ENCODE measurements at regions not wholly inside any gene's neighbourhood (a gene's known extent, or its start where the extent isn't known, plus 50 kb on each side); places are given as distances from the start of the nearest gene placed in this dataset.

- Histone ChIP-seq H3K4me1 (ENCODE audit: insufficient read depth, low read length) (no peaks in the 10 kb centered on the region), H3K36me3 (ENCODE audit: insufficient read depth, low read length) (no peaks in the 10 kb centered on the region), H3K27me3 (ENCODE audit: insufficient read depth, low read length, poor library complexity, severe bottlenecking) (no peaks in the 10 kb centered on the region), H3K27ac (ENCODE audit: low read depth, low read length) (no peak overlapping the region), H3K4me3 (ENCODE audit: low read length) (no peak overlapping the region), H3K9me3 (ENCODE audit: low read length) (no peaks in the 10 kb centered on the region)
- Mint-ChIP-seq H3K4me3 (no peak overlapping the region), H3K9me3 (peaks cover 11 to 38% (median 28%) of the 10 kb centered on the region in 5 donors), H3K27ac (no peak overlapping the region), H3K4me1 (no peaks in the 10 kb centered on the region), H3K27me3 (no peaks in the 10 kb centered on the region), H3K36me3 (no peaks in the 10 kb centered on the region)
- POLR2A ChIA-PET: no interaction called here
- CTCF ChIA-PET: no interaction called here
- DNase-seq: no peak
Observed at GRCh38 chr2:56918790-56919189, 735.0 kb downstream of the CCDC85A start.

- Mint-ChIP-seq H3K4me1 (no peaks in the 10 kb centered on the region), H3K27me3 (no peaks in the 10 kb centered on the region), H3K4me3 (no peak overlapping the region), H3K27ac (no peak overlapping the region), H3K36me3 (no peaks in the 10 kb centered on the region), H3K9me3 (peaks cover 10 to 39% (median 14%) of the 10 kb centered on the region in 5 donors)
- Histone ChIP-seq H3K4me3 (ENCODE audit: low read length) (no peak overlapping the region), H3K36me3 (ENCODE audit: insufficient read depth, low read length) (no peaks in the 10 kb centered on the region), H3K27ac (ENCODE audit: low read depth, low read length) (no peak overlapping the region), H3K4me1 (ENCODE audit: insufficient read depth, low read length) (no peaks in the 10 kb centered on the region), H3K27me3 (ENCODE audit: insufficient read depth, low read length, poor library complexity, severe bottlenecking) (no peaks in the 10 kb centered on the region), H3K9me3 (ENCODE audit: low read length) (no peaks in the 10 kb centered on the region)
- no peak for DNase-seq
- ChIA-PET CTCF (no interaction called here), POLR2A (no interaction called here)
Observed at GRCh38 chr2:56933976-56934375, 750.2 kb downstream of the CCDC85A start.

GRCh38 chr2:56934866-56935265, 751.1 kb downstream of the CCDC85A start:
- Histone ChIP-seq H3K4me3 (ENCODE audit: low read length) (no peak overlapping the region), H3K4me1 (ENCODE audit: insufficient read depth, low read length) (no peaks in the 10 kb centered on the region), H3K27me3 (ENCODE audit: insufficient read depth, low read length, poor library complexity, severe bottlenecking) (no peaks in the 10 kb centered on the region), H3K9me3 (ENCODE audit: low read length) (no peaks in the 10 kb centered on the region), H3K27ac (ENCODE audit: low read depth, low read length) (no peak overlapping the region), H3K36me3 (ENCODE audit: insufficient read depth, low read length) (no peaks in the 10 kb centered on the region)
- DNase-seq: no peak
- Mint-ChIP-seq H3K27me3 (no peaks in the 10 kb centered on the region), H3K9me3 (peaks cover 6 to 33% (median 10%) of the 10 kb centered on the region in 5 donors), H3K27ac (no peak overlapping the region), H3K4me1 (no peaks in the 10 kb centered on the region), H3K4me3 (no peak overlapping the region), H3K36me3 (no peaks in the 10 kb centered on the region)
- CTCF ChIA-PET: no interaction called here
- POLR2A ChIA-PET: no interaction called here

GRCh38 chr2:56940054-56940453, 756.3 kb downstream of the CCDC85A start:
- CTCF ChIA-PET: no interaction called here
- no peak overlapping the region for H3K4me3 ChIP-seq (ENCODE audit: low read length)
- Mint-ChIP-seq H3K9me3 (peaks cover 6 to 40% (median 13%) of the 10 kb centered on the region in 5 donors), H3K4me1 (no peaks in the 10 kb centered on the region), H3K27ac (no peak overlapping the region), H3K4me3 (no peak overlapping the region), H3K36me3 (no peaks in the 10 kb centered on the region), H3K27me3 (no peaks in the 10 kb centered on the region)
- H3K27me3 ChIP-seq (ENCODE audit: insufficient read depth, low read length, poor library complexity, severe bottlenecking): no peaks in the 10 kb centered on the region
- POLR2A ChIA-PET: no interaction called here
- no peak overlapping the region for H3K27ac ChIP-seq (ENCODE audit: low read depth, low read length)
- H3K9me3 ChIP-seq (ENCODE audit: low read length): no peaks in the 10 kb centered on the region
- H3K4me1 ChIP-seq (ENCODE audit: insufficient read depth, low read length): no peaks in the 10 kb centered on the region
- no peaks in the 10 kb centered on the region for H3K36me3 ChIP-seq (ENCODE audit: insufficient read depth, low read length)
- DNase-seq: no peak

- H3K27ac Mint-ChIP-seq: no peak overlapping the region
- peaks cover 10 to 43% (median 17%) of the 10 kb centered on the region in 5 donors for H3K9me3 Mint-ChIP-seq
- Histone ChIP-seq H3K9me3 (ENCODE audit: low read length) (no peaks in the 10 kb centered on the region), H3K27ac (ENCODE audit: low read depth, low read length) (no peak overlapping the region), H3K36me3 (ENCODE audit: insufficient read depth, low read length) (no peaks in the 10 kb centered on the region), H3K27me3 (ENCODE audit: insufficient read depth, low read length, poor library complexity, severe bottlenecking) (no peaks in the 10 kb centered on the region), H3K4me3 (ENCODE audit: low read length) (no peak overlapping the region), H3K4me1 (ENCODE audit: insufficient read depth, low read length) (no peaks in the 10 kb centered on the region)
- no peaks in the 10 kb centered on the region for H3K36me3 Mint-ChIP-seq
- CTCF ChIA-PET: no interaction called here
- H3K4me1 Mint-ChIP-seq: no peaks in the 10 kb centered on the region
- no peaks in the 10 kb centered on the region for H3K27me3 Mint-ChIP-seq
- POLR2A ChIA-PET: no interaction called here
- DNase-seq: no peak
- no peak overlapping the region for H3K4me3 Mint-ChIP-seq
Observed at GRCh38 chr2:56952871-56953270, 769.1 kb downstream of the CCDC85A start.

GRCh38 chr2:56960581-56960980, 776.8 kb downstream of the CCDC85A start:
- H3K4me3 ChIP-seq (ENCODE audit: low read length): no peak overlapping the region
- Mint-ChIP-seq H3K4me3 (no peak overlapping the region), H3K4me1 (no peaks in the 10 kb centered on the region), H3K27me3 (no peaks in the 10 kb centered on the region), H3K27ac (no peak overlapping the region), H3K36me3 (no peaks in the 10 kb centered on the region), H3K9me3 (peaks cover 4 to 38% (median 12%) of the 10 kb centered on the region in 5 donors)
- no peaks in the 10 kb centered on the region for H3K9me3 ChIP-seq (ENCODE audit: low read length)
- POLR2A ChIA-PET: no interaction called here
- CTCF ChIA-PET: no interaction called here
- no peaks in the 10 kb centered on the region for H3K4me1 ChIP-seq (ENCODE audit: insufficient read depth, low read length)
- H3K27me3 ChIP-seq (ENCODE audit: insufficient read depth, low read length, poor library complexity, severe bottlenecking): no peaks in the 10 kb centered on the region
- no peak overlapping the region for H3K27ac ChIP-seq (ENCODE audit: low read depth, low read length)
- H3K36me3 ChIP-seq (ENCODE audit: insufficient read depth, low read length): no peaks in the 10 kb centered on the region
- DNase-seq: no peak

- Histone ChIP-seq H3K4me1 (ENCODE audit: insufficient read depth, low read length) (no peaks in the 10 kb centered on the region), H3K9me3 (ENCODE audit: low read length) (no peaks in the 10 kb centered on the region), H3K27ac (ENCODE audit: low read depth, low read length) (no peak overlapping the region), H3K4me3 (ENCODE audit: low read length) (no peak overlapping the region), H3K27me3 (ENCODE audit: insufficient read depth, low read length, poor library complexity, severe bottlenecking) (no peaks in the 10 kb centered on the region), H3K36me3 (ENCODE audit: insufficient read depth, low read length) (no peaks in the 10 kb centered on the region)
- H3K4me1 Mint-ChIP-seq: no peaks in the 10 kb centered on the region
- H3K27me3 Mint-ChIP-seq: no peaks in the 10 kb centered on the region
- ChIA-PET CTCF (no interaction called here), POLR2A (no interaction called here)
- H3K9me3 Mint-ChIP-seq: peaks cover 4 to 39% (median 10%) of the 10 kb centered on the region in 5 donors
- no peak overlapping the region for H3K4me3 Mint-ChIP-seq
- H3K36me3 Mint-ChIP-seq: no peaks in the 10 kb centered on the region
- DNase-seq: no peak
- no peak overlapping the region for H3K27ac Mint-ChIP-seq
Observed at GRCh38 chr2:56962673-56963072, 778.9 kb downstream of the CCDC85A start.

GRCh38 chr2:56969513-56969912, 785.7 kb downstream of the CCDC85A start:
- Histone ChIP-seq H3K36me3 (ENCODE audit: insufficient read depth, low read length) (no peaks in the 10 kb centered on the region), H3K9me3 (ENCODE audit: low read length) (no peaks in the 10 kb centered on the region), H3K4me1 (ENCODE audit: insufficient read depth, low read length) (no peaks in the 10 kb centered on the region), H3K27ac (ENCODE audit: low read depth, low read length) (no peak overlapping the region), H3K27me3 (ENCODE audit: insufficient read depth, low read length, poor library complexity, severe bottlenecking) (no peaks in the 10 kb centered on the region), H3K4me3 (ENCODE audit: low read length) (no peak overlapping the region)
- ChIA-PET POLR2A (no interaction called here), CTCF (no interaction called here)
- Mint-ChIP-seq H3K4me3 (no peak overlapping the region), H3K27me3 (no peaks in the 10 kb centered on the region), H3K4me1 (no peaks in the 10 kb centered on the region), H3K36me3 (no peaks in the 10 kb centered on the region), H3K9me3 (peaks cover 2 to 28% (median 7%) of the 10 kb centered on the region in 5 donors), H3K27ac (no peak overlapping the region)
- DNase-seq: no peak

- Mint-ChIP-seq H3K4me1 (no peaks in the 10 kb centered on the region), H3K27ac (no peak overlapping the region), H3K4me3 (no peak overlapping the region), H3K36me3 (no peaks in the 10 kb centered on the region), H3K27me3 (no peaks in the 10 kb centered on the region), H3K9me3 (peaks cover 0 to 32% (median 7%) of the 10 kb centered on the region in 5 donors)
- ChIA-PET POLR2A (no interaction called here), CTCF (no interaction called here)
- no peak overlapping the region for H3K27ac ChIP-seq (ENCODE audit: low read depth, low read length)
- no peaks in the 10 kb centered on the region for H3K27me3 ChIP-seq (ENCODE audit: insufficient read depth, low read length, poor library complexity, severe bottlenecking)
- DNase-seq: no peak
- H3K4me3 ChIP-seq (ENCODE audit: low read length): no peak overlapping the region
- H3K9me3 ChIP-seq (ENCODE audit: low read length): no peaks in the 10 kb centered on the region
- no peaks in the 10 kb centered on the region for H3K4me1 ChIP-seq (ENCODE audit: insufficient read depth, low read length)
- H3K36me3 ChIP-seq (ENCODE audit: insufficient read depth, low read length): no peaks in the 10 kb centered on the region
Observed at GRCh38 chr2:56971383-56971974, 787.7 kb downstream of the CCDC85A start.

Measured in CD8-positive, alpha-beta memory T cell (primary cell).